Tibial artery (tissue), 4 donors: ENCODE measurements at regions not wholly inside any gene's neighbourhood (a gene's known extent, or its start where the extent isn't known, plus 50 kb on each side); places are given as distances from the start of the nearest gene placed in this dataset.

ENCODE experiments used
- DNase-seq, 2 donors: peaks; one replicate each; pipeline ENCODE4 v3.0.0-alpha.2; 2019
- H3K27ac ChIP-seq, 2 donors: fragments of 200-600 bp; sonication (generic) in 1 of 2; 1 replicate in 1 of 2; 2 replicates in 1 of 2; pipeline ENCODE4 v1.5.1; 2018 to 2019; ENCODE audit warnings: mild to moderate bottlenecking in 1 of 2
- H3K27me3 ChIP-seq, 2 donors: fragments of 200-600 bp; sonication (generic) in 1 of 2; one replicate each; pipeline versions ENCODE4 v1.5.1 to v1.6.0; 2016 to 2019
- H3K36me3 ChIP-seq, 3 donors: fragments of 200-600 bp; sonication (generic) in 2 of 3; one replicate each; pipeline ENCODE4 v1.5.1; 2016 to 2019; ENCODE audit warnings: mild to moderate bottlenecking in 2 of 3
- H3K4me1 ChIP-seq, 4 donors: fragments of 200-600 bp; sonication (generic) in 2 of 4; 1 replicate in 3 of 4; 2 replicates in 1 of 4; pipeline ENCODE4 v1.5.1; 2016 to 2019
- H3K4me3 ChIP-seq, 2 donors: fragments of 200-600 bp; sonication (generic) in 1 of 2; 1 replicate in 1 of 2; 2 replicates in 1 of 2; pipeline ENCODE4 v1.5.1; 2018 to 2019; ENCODE audit warnings: mild to moderate bottlenecking in 2 of 2
- H3K9me3 ChIP-seq, 3 donors: fragments of 200-600 bp; sonication (generic) in 1 of 3; one replicate each; pipeline ENCODE4 v1.5.1; 2016 to 2019
- CTCF ChIP-seq, 2 experiments: fragments of 200-600 bp in 1 of 2; fragments of 450-650 bp in 1 of 2; IDR thresholded peaks; one replicate each; pipeline ENCODE4 v1.5.1; 2017 to 2019; ENCODE audit warnings: antibody characterized with exemption in 2 of 2, mild to moderate bottlenecking in 1 of 2, moderate library complexity in 1 of 2
- intact Hi-C: fragments of 100-400 bp; cut with DNase I; formaldehyde crosslinking; loops from one replicate; pipeline ENCODE4 v1.15.0; 2023; ENCODE audit warnings: low total_unique reads

- DNase-seq: no peak
- no peaks in the 10 kb centered on the region for H3K27me3 ChIP-seq
- no peak overlapping the region for H3K27ac ChIP-seq
- H3K9me3 ChIP-seq: no peaks in the 10 kb centered on the region
- TF ChIP-seq CTCF (IDR thresholded peaks at IDR 0.05): no peak
- H3K4me3 ChIP-seq: no peak overlapping the region
- no peaks in the 10 kb centered on the region for H3K4me1 ChIP-seq
- no peaks in the 10 kb centered on the region for H3K36me3 ChIP-seq
- intact Hi-C loops: no loop called here
Measured at GRCh38 chr12:97181571-97182265, 274.7 kb downstream of the NEDD1 start.

GRCh38 chr12:97182769-97183168 lies 275.7 kb downstream of the NEDD1 start:
- Histone ChIP-seq H3K9me3 (peaks cover 0 to 7% (median 0%) of the 10 kb centered on the region in 3 donors), H3K27ac (no peak overlapping the region), H3K4me1 (no peaks in the 10 kb centered on the region), H3K4me3 (no peak overlapping the region), H3K36me3 (no peaks in the 10 kb centered on the region), H3K27me3 (no peaks in the 10 kb centered on the region)
- intact Hi-C loops: no loop called here
- DNase-seq: no peak
- no peak for TF ChIP-seq CTCF (IDR thresholded peaks at IDR 0.05)

- no peak overlapping the region for H3K27ac ChIP-seq
- no peaks in the 10 kb centered on the region for H3K36me3 ChIP-seq
- no peak overlapping the region for H3K4me3 ChIP-seq
- intact Hi-C loops: no loop called here
- DNase-seq: no peak
- H3K27me3 ChIP-seq: no peaks in the 10 kb centered on the region
- H3K4me1 ChIP-seq: no peaks in the 10 kb centered on the region
- TF ChIP-seq CTCF (IDR thresholded peaks at IDR 0.05): no peak
- peaks cover 0 to 7% (median 0%) of the 10 kb centered on the region in 3 donors for H3K9me3 ChIP-seq
Measured at GRCh38 chr12:97184127-97184773, 277.2 kb downstream of the NEDD1 start.

- TF ChIP-seq CTCF (IDR thresholded peaks at IDR 0.05): no peak
- no peaks in the 10 kb centered on the region for H3K4me1 ChIP-seq
- H3K27ac ChIP-seq: no peak overlapping the region
- H3K27me3 ChIP-seq: no peaks in the 10 kb centered on the region
- H3K36me3 ChIP-seq: no peaks in the 10 kb centered on the region
- no peak for DNase-seq
- intact Hi-C loops: no loop called here
- H3K9me3 ChIP-seq: peaks cover 0 to 7% (median 0%) of the 10 kb centered on the region in 3 donors
- no peak overlapping the region for H3K4me3 ChIP-seq
Measured at GRCh38 chr12:97185567-97185966, 277.0 kb upstream of the RMST start.

GRCh38 chr12:97194546-97194945 lies 268.1 kb upstream of the RMST start:
- Histone ChIP-seq H3K4me1 (no peaks in the 10 kb centered on the region), H3K9me3 (peaks cover 0 to 8% (median 4%) of the 10 kb centered on the region in 3 donors), H3K4me3 (no peak overlapping the region), H3K27ac (no peak overlapping the region), H3K27me3 (no peaks in the 10 kb centered on the region), H3K36me3 (no peaks in the 10 kb centered on the region)
- no peak for DNase-seq
- intact Hi-C loops: no loop called here
- TF ChIP-seq CTCF (IDR thresholded peaks at IDR 0.05): no peak
